ENCODE measurements at regions not wholly inside any gene's neighbourhood (a gene's known extent, or its start where the extent isn't known, plus 50 kb on each side); places are given as distances from the start of the nearest gene placed in this dataset.

DNA sequence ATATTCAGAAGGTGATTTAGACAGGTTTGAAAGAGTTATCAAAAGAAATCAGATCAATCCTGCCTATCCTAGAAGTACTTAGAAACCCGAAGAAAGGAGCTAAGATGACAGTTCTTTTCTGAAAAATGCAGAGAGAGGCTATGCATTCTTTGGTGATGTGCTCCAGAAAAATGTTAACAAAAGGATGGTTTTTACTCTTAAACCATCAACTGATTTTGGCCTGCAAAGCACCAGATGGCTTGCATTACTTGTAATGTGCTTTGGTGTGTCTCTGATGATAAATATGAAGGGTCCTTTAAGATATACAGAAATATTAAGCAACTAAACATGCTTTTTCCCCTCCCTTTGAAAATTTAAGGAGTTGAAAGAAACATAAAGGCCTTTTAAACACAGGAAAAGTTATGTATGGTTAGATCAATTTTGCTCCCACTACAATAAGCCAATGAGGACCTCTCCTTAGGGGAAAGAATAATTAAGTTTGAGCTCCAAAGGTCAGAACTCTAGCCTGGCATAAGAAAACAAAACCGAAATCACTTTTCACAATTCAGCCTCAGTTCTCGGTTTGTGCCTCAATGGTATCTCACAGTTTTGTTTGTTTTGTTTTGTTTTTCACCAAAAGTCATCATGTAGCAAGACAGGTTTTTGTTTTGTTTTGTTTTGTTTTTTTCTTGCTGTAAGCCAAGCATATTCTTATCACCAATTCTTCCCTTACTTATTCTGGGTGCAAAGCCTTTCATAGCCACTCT lies 302.4 kb upstream of the NT5C1B start:
- TF ChIP-seq, protein P1, sequence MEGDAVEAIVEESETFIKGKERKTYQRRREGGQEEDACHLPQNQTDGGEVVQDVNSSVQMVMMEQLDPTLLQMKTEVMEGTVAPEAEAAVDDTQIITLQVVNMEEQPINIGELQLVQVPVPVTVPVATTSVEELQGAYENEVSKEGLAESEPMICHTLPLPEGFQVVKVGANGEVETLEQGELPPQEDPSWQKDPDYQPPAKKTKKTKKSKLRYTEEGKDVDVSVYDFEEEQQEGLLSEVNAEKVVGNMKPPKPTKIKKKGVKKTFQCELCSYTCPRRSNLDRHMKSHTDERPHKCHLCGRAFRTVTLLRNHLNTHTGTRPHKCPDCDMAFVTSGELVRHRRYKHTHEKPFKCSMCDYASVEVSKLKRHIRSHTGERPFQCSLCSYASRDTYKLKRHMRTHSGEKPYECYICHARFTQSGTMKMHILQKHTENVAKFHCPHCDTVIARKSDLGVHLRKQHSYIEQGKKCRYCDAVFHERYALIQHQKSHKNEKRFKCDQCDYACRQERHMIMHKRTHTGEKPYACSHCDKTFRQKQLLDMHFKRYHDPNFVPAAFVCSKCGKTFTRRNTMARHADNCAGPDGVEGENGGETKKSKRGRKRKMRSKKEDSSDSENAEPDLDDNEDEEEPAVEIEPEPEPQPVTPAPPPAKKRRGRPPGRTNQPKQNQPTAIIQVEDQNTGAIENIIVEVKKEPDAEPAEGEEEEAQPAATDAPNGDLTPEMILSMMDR (IDR thresholded peaks at IDR 0.05) = no peak
- Mint-ChIP-seq H3K4me1 (peaks cover 32% of the 10 kb centered on the region), H3K9me3 (peaks cover 10% of the 10 kb centered on the region), H3K27me3 (ENCODE audit: low read depth, poor library complexity) (peaks cover 9% of the 10 kb centered on the region), H3K4me3 (no peak overlapping the region), H3K36me3 (ENCODE audit: low read depth) (peaks cover 8% of the 10 kb centered on the region), H3K27ac (no peak overlapping the region)
- DNase-seq = no peak

DNA sequence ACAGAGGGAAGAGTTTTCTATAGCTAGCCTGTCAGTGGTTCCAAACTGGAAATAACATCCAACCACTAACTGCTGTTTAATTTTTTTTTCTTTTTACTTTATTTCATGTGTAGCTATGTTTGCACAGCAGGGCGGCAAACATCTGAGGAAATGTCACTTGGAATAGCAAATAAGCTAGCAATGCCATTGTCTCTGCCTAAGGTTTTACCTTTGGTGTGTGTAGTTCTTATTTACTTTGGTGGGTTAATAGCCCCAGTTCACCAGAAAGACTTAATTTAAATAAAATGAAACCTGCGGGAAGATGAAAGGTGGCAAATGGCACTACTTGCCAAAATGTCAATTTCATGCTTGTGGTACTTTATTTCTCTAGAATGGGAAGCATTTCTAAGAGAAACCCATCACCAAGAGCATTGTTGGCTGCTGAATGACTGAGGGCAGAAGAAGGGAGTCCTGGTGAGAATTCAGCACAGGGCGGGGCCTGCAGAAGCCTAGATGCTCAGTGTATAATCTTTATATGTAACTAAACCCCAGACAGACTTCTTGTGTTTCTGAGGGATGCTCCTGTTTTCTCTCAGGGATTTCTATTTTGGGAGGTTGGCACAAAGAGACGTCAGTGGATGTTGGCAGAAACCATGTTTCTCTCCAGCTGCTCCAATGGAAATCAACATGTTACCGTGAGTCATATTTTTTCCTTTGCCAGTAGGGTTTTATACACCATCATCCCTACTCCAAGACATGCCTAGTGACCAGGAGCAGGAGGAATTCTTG lies 300.4 kb upstream of the NT5C1B start:
- no peak for DNase-seq
- H3K27me3 Mint-ChIP-seq (ENCODE audit: low read depth, poor library complexity) = peaks cover 9% of the 10 kb centered on the region
- TF ChIP-seq, protein P1 (IDR thresholded peaks at IDR 0.05) = no peak
- no peak overlapping the region for H3K4me3 Mint-ChIP-seq
- peaks cover 24% of the 10 kb centered on the region for H3K9me3 Mint-ChIP-seq
- H3K4me1 Mint-ChIP-seq = peaks cover 19% of the 10 kb centered on the region
- peaks cover 16% of the 10 kb centered on the region for H3K36me3 Mint-ChIP-seq (ENCODE audit: low read depth)
- no peak overlapping the region for H3K27ac Mint-ChIP-seq

DNA sequence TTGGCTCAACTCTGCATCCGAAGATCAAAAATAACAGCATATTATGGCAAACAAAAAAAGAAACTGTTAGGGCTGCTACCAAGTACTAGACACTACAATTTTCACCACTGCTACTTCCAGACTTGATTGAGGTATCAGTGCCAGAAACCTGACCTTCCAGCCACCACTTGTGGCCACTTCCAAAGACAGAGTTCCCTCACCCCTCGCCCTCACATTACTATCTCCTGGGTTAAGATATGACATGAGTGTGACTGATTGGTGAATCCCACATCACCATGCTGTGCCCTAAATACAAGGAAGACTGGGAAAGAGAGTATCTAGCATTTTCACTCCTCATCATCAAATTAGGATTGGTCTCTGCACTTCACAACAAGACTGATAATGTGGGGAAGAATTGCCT lies 296.1 kb upstream of the NT5C1B start:
- H3K27ac Mint-ChIP-seq = no peak overlapping the region
- H3K4me1 Mint-ChIP-seq = no peaks in the 10 kb centered on the region
- no peak for DNase-seq
- TF ChIP-seq, protein P1 (IDR thresholded peaks at IDR 0.05) = no peak
- H3K36me3 Mint-ChIP-seq (ENCODE audit: low read depth) = peaks cover 16% of the 10 kb centered on the region
- H3K9me3 Mint-ChIP-seq = peaks cover 28% of the 10 kb centered on the region
- H3K27me3 Mint-ChIP-seq (ENCODE audit: low read depth, poor library complexity) = peaks cover 5% of the 10 kb centered on the region
- H3K4me3 Mint-ChIP-seq = no peak overlapping the region

DNA sequence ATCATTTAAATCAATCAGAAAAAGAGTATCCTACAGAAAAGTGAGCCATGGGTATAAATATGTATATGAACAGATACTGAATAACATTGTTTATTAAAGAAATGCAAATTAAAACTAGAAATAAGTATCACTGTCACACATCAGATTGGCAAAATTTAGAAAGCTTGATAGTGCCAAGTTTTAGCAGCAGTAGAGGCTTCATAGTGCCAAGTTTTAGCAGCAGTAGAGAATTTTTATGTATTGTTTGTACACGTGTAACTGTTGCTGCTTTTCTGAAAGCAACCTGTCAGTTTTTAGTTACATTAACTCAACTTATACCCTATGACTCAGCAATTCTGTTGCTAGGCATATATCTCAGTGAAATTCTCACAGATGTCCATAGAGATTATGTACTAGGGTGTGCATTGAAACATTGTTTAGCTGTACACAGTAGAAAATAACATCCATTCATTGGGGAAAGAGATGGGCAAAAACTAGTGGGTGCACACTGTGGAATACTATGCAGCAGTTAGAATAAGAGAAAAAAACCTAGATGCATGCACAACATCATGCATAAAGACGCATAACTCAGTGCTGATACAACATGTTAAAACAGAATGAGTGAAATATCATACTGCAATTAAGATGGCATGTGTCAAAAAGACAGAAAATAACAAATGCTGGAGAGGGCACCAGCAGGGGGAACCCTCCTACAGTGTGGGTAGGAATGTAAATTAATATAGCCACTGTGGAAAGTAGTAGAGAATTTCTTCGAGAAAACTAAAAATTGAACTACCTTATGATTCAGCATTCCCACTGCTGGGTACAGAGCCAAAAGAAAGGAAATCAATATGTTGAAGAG lies 294.5 kb upstream of the NT5C1B start:
- no peaks in the 10 kb centered on the region for H3K4me1 Mint-ChIP-seq
- peaks cover 28% of the 10 kb centered on the region for H3K9me3 Mint-ChIP-seq
- peaks cover 3% of the 10 kb centered on the region for H3K27me3 Mint-ChIP-seq (ENCODE audit: low read depth, poor library complexity)
- H3K27ac Mint-ChIP-seq = no peak overlapping the region
- no peak for DNase-seq
- peaks cover 16% of the 10 kb centered on the region for H3K36me3 Mint-ChIP-seq (ENCODE audit: low read depth)
- no peak overlapping the region for H3K4me3 Mint-ChIP-seq
- TF ChIP-seq, protein P1 (IDR thresholded peaks at IDR 0.05) = no peak

DNA sequence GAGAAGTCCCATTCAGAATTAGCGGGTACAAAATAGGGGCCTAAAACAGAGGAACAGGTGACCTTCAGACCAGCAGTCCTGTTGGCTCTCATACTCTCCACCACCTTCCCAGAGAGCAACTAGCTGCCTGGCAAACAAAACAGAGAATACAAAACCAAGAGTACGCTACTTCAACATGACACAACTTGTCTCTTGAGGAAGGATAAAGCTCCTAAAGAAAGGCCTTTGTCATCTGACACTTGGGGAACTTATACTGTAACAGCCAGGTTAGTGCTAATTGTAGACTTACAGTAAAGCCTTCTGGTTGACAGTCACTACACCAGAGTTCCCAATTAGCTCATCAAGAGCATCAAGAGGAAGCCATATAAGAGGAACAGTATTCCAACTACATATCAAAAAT lies 282.1 kb upstream of the NT5C1B start:
- Mint-ChIP-seq H3K9me3 (peaks cover 22% of the 10 kb centered on the region), H3K4me1 (no peaks in the 10 kb centered on the region), H3K36me3 (ENCODE audit: low read depth) (peaks cover 19% of the 10 kb centered on the region), H3K4me3 (no peak overlapping the region), H3K27me3 (ENCODE audit: low read depth, poor library complexity) (no peaks in the 10 kb centered on the region), H3K27ac (no peak overlapping the region)
- DNase-seq = no peak
- TF ChIP-seq, protein P1 (IDR thresholded peaks at IDR 0.05) = no peak

All from nephron progenitor cell (in vitro differentiated cells).